Left renal pelvis (tissue), 4 donors: ENCODE measurements at regions not wholly inside any gene's neighbourhood (a gene's known extent, or its start where the extent isn't known, plus 50 kb on each side); places are given as distances from the start of the nearest gene placed in this dataset.
A peak's percentile ranks its signal among the peaks of the same experiment; 100 is the strongest.

Source experiments
- DNase-seq, 4 donors: peaks; one replicate each; pipeline ENCODE4 v3.0.0-alpha.2; 2013; ENCODE audit warnings: low read depth in 4 of 4, low spot score in 3 of 4

- DNase-seq: no peak
These were observed 133.6 kb upstream of the C1orf174 start for GRCh38 chr1:4033713-4034112.

DNA sequence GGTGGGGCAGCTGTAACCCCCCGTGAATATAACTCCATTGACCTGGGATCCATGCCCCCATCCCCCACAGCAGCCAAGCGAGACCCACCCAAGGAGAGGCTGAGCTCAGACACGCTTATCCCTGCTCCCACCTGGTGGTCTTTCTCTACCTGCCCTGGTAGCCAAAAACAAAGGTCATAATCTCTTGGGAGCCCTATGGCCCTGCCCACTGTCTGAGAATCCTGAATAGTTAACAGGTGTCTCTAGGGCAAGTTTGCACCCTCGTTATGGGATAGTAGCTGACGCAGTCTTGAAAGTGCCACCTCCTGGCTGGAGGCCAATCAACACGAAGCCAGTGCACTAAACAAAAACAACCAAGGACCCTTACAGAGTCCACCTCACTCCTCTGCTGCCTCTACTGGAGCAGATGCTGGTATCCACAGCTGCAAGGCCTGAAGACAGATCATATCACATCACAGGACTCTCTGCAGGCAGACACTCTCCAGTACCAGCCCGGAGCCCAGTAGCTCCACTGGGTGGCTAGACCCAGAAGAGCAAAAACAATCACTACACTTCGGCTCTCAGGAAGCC, 134.3 kb upstream of the C1orf174 start:
- DNase-seq: no peak

- DNase-seq: no peak
These were observed 144.9 kb upstream of the C1orf174 start for GRCh38 chr1:4044967-4045366.

DNA sequence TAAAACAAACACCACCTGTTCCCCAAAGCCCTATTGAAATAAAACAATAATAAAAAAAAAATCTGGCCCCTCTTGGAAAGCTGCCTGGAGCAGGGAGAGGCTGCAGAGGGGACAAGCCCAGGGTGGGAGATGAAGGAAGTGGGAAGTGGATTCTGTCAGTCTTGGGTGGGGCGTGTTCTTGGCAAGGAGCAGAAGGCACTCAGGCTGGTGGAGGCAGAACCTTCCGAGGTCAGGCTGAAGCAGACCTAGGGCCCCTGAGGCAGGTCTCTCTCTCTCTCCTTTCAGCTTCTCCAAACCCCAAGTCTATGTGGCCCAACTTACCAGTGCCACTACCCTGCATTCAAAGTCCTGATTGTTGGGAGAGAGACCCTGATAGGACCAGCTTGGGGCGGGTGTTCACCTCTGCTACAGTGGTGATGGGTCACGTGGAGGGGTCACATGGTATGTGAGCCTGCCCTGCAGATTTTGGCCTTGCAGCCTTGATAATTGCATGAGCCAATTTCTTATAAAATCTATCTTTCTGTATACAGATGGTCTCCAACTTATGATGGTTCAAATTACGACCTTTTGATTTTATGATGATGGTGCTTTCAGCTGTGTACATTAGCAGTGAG, 145.4 kb upstream of the C1orf174 start:
- DNase-seq: no peak

- no peak for DNase-seq
These were observed 146.9 kb upstream of the C1orf174 start for GRCh38 chr1:4046836-4047461.

- no peak for DNase-seq
These were observed 147.6 kb upstream of the C1orf174 start for GRCh38 chr1:4047666-4048065.

DNA sequence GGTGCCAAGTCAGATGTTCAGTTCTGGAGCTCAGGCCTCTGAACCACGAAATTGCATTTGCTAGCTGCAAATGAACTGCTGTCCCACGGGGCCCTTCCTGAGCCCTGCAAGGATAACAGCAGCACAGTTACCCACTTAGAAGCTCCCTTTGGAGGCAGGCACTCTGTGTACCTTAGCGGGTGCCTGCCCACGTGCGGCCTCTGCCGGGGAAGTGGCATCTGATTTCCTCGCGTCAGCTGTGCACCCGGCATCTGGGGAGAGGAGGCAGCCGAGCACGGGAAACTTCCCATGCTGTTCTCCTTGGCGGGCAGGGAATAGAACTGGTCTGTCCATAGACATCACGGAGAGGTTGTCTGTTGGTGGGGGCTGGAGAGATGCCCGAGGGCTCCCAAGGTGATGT, 148.0 kb upstream of the C1orf174 start:
- DNase-seq: peak in 1 of 4 donors; percentile 12

DNA sequence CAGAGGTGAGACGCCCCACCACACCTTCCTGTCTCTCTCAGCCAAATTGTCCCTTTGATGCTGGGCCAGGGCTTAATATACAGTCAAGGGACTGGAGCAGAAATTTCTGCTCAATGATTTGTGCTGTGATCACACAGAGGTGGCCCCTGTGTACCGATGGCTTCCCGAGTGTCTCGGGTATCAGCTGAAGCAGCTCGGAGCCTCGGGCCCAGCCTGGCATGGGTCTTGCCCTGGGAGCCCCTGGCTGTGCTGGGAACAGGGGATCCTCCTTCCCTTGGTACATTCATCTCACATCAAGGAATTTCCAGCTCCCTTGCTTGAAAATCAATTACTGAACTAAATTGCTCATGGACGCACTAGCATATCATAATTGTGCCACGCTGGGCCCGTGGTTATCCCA, 148.8 kb upstream of the C1orf174 start:
- DNase-seq: no peak

- no peak for DNase-seq
These were observed 150.9 kb upstream of the C1orf174 start for GRCh38 chr1:4050998-4051397.

DNA sequence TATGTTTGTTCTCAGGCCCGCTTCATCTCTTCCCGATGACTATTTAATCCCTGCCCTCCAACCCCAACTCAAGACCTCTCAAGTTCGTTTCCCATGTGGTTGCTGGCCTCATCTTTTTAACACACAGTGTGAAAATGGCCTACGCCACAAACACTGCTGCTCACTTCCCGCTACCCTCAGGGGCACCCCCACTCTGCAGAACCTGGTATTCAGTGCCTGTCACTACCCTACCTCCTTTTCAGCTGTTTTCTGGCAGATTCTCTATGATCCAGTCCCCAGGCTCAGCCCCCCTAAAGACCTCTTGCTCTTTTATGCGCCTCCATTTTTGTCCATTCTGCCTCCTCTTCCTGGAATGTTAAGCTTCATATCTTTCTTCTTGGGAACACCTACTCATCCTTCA, 152.6 kb upstream of the C1orf174 start:
- DNase-seq: no peak

DNA sequence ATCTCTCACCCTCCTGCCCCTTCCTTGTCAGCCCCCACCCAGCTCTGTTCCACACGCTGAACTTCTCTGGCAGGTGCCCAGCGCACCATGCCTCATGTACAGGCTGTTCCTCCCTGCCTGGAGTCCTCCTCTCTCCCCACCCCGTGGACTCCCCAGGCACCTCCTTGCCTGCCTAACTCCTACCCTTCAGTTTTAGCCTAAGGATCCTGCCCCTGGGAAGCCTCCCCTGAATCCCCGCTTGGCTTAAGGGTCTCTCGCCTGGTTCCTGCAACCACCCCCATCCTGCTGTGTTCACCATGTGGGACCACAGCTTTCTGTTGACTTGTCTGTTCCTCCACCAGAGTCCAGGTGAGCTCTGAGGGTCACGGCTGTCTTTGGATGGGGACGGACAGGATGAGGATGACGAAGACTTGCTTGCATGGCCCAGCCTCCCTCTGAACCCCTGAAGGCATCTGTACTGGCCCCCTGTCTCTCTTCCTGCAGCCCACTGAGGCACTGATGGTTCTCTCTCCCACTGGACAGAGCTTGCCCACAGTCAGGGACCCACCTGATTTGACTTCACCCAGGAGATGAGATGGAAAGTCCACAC, 153.2 kb upstream of the C1orf174 start:
- DNase-seq: no peak

DNA sequence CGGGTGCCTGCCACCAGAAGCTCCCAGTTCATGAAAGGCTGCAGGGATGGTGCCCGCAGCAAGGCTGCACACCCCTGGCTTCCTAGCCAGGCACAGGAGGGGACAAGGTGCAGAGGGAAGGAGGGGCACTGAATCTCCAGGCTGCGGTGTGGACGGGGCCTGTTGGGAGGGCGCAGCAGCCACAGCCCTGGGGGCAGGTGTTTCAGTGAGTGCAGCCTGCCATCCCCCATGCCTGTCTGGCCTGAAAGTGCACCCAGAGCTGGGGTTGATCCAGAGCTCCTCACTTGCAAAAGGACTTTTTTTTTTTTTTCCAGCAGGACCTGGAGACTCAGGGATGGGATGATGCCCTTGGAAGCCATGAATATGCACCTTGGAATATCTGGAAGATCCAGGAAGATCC, 153.7 kb upstream of the C1orf174 start:
- no peak for DNase-seq

DNA sequence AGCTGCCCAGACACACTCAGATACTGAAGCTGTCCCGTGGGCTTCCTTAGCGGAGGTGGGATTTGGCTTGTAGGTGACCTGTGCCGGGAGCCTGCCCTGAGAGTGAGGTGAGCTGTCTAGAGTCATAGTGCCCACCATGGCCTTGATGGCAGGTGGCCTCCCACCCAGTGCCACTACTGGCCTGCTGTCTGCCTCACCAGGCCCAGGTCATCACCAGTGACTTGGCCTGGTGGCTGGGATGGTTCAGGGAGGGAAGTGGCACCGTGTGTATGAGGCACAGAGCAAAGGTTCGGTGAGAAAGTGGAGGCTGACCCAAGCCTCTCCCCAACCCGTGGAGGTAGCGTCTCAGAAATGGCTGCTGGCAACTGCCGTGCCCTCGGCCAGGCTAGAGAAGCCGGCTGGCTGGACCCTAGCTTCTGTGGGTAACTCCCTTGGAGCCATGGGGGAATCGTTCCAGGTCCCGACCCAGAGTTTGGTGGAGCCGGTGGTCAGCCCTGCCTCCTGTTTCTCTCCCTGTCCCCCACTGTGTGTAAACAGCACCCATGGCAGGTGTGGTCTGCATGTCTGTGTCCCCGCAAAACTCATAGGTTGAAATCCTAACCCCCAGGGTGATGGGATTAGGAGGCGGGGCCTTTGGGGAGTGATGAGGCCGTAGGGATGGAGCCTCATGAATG, 155.4 kb upstream of the C1orf174 start:
- no peak for DNase-seq

GRCh38 chr1:4056422-4056821, 156.3 kb upstream of the C1orf174 start:
- DNase-seq: no peak

DNA sequence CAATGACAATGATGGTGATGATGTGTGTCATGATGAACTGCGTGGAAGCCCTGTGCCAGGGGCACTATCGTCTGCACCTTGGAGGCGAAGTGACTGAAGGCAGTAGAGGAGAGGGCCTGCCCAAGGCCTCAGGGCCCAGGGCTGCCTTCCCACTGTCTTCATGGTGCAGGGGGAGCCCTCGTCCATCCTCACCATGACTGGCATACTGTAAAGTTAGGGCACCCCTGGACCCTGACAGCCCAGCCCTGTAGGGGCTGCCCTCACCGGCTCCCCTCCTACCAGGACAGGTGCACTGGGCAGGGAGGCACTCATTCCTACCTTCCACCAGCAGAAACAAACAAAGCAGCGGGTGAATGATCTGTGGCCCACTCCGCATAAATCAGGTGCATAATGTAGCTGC, 156.9 kb upstream of the C1orf174 start:
- no peak for DNase-seq

DNA sequence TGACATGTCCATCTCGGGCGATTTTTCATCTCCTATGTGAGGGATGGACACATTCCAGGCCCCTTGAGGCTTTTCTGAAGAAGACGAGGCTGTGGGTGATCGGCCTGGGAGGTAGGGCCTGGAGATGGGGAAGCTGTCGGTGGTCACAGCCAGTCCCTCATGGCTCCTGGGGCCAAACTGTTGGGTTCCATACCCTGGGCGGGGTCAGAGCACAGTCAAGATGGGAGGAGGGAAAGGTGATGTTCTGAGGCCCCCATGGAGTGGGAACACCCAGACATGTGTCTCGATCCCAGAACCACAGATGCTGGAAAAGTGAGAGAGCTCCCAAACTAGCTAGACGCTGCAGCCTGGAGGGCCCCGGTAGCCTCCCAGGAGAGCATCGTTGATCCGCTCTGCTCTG, 157.5 kb upstream of the C1orf174 start:
- no peak for DNase-seq

GRCh38 chr1:4058122-4058521, 158.1 kb upstream of the C1orf174 start:
- no peak for DNase-seq

DNA sequence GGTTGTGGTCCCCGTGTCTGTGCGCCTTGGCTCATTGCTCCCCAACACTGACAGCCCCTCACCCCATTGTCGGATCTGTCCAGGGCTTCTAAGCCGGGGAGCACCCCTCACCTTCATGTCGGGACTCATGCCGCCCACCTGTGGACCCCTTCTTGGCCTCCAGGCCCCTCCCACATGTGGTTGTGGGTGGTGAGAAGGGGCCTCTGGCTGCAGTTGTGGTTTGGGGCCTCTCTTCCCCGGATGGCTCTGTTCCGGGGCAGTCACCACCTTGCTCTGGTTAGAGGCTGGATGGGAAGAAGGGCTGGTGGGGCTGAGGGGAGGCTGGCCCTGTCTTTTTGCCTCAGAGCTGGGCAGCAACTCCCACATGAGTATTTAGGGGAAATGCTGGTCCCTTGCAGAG, 158.6 kb upstream of the C1orf174 start:
- DNase-seq: no peak

DNA sequence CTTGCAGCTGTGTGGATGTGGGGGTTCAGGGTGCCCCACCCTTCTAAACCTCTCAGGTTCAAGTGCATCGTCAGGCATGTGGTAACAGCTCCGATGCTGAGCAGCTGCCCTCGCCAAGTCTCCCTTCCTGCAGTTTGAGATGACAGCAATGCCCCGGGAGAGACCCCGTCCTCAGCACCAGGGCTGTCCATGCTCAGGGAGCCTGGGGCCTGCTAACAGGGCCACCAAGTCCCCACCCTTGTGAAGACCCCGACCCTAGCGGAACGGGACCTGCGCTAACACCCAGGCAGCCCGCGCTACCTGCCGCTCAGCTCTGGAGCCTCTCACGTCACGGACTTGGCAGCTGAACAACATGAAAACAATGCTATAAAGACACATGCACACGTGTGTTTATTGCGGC, 159.2 kb upstream of the C1orf174 start:
- no peak for DNase-seq

- DNase-seq: no peak
These were observed 160.8 kb upstream of the C1orf174 start for GRCh38 chr1:4060850-4061249.

DNA sequence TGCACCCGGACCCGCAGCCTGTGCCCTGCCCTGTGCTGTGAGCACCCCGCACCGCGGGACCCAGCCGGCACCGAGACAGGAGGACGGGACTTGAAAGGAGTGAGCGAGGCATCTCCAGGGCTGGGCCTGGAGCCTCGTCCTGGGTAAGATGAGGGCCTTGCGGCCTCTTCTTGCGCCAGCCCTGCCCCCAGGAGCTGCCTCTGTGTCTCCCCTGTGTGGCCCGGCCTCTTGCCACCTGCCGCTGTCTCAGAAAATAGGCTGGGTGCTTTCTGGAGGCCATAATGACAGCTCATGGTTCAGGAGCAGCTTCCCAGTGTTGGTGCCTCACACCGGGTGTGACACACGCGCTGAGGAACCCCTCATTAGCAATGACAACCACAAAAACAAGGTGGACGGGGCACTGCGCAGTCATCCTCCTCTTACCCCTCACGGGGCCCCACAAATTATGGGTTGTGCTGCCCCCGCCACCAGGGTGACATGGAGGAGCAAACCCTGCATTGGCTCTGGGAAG, 161.5 kb upstream of the C1orf174 start:
- DNase-seq: no peak
